SK-N-SH treated with all-trans-retinoic acid at 6 μM for 48 hours (cell line): ENCODE measurements at regions not wholly inside any gene's neighbourhood (a gene's known extent, or its start where the extent isn't known, plus 50 kb on each side); places are given as distances from the start of the nearest gene placed in this dataset.
"Not testable (repeated sequence)": the region's sequence is repeated elsewhere in the genome, so short reads cannot be mapped to it uniquely, and the experiment has no call there.

ENCODE experiments used
- ATAC-seq: fragments of 200-7000 bp; cut with Tn5 transposase; 3 replicates; pipeline ENCODE4 v1.9.1; 2020; ENCODE audit warnings: mild to moderate bottlenecking, moderate library complexity
- ARNTL ChIP-seq: fragments of 450-650 bp; formaldehyde crosslinking; IDR thresholded peaks from 2 replicates; pipeline ENCODE4 v1.5.0; 2020; ENCODE audit warnings: low read depth, mild to moderate bottlenecking, moderate library complexity, borderline replicate concordance
- BACH2 ChIP-seq: fragments of 250-450 bp; sonication (Bioruptor Pico); IDR thresholded peaks from 2 replicates; pipeline ENCODE4 v1.9.0; 2021; ENCODE audit warnings: mild to moderate bottlenecking, borderline replicate concordance
- CREB5 ChIP-seq: fragments of 250-450 bp; sonication (Bioruptor Pico); IDR thresholded peaks from 2 replicates; pipeline ENCODE4 v1.5.1; 2020; ENCODE audit warnings: low read depth, mild to moderate bottlenecking, moderate library complexity
- CSDC2 ChIP-seq: fragments of 250-450 bp; sonication (Bioruptor Pico); IDR thresholded peaks from 2 replicates; pipeline ENCODE4 v1.5.0; 2020; ENCODE audit warnings: mild to moderate bottlenecking, moderate library complexity
- ESRRG ChIP-seq: fragments of 250-450 bp; sonication (Bioruptor Pico); IDR thresholded peaks from 2 replicates; pipeline ENCODE4 v1.6.1; 2021; ENCODE audit warnings: mild to moderate bottlenecking
- GLIS3 ChIP-seq: fragments of 250-450 bp; sonication (Bioruptor Pico); IDR thresholded peaks from 2 replicates; pipeline ENCODE4 v1.5.0; 2020; ENCODE audit warnings: mild to moderate bottlenecking, moderate library complexity
- ISL1 ChIP-seq: fragments of 250-450 bp; sonication (Bioruptor Pico); IDR thresholded peaks from 2 replicates; pipeline ENCODE4 v2.1.2; 2022; ENCODE audit warnings: mild to moderate bottlenecking, moderate library complexity
- OSR1 ChIP-seq: fragments of 250-450 bp; sonication (Bioruptor Pico); IDR thresholded peaks from 2 replicates; pipeline ENCODE4 v1.8.0; 2022; ENCODE audit warnings: moderate library complexity, mild to moderate bottlenecking, inconsistent platforms
- PATZ1 ChIP-seq: fragments of 250-450 bp; sonication (Bioruptor Pico); IDR thresholded peaks from 2 replicates; pipeline ENCODE4 v1.8.0; 2020; ENCODE audit warnings: mild to moderate bottlenecking, moderate library complexity, borderline replicate concordance
- PPARA ChIP-seq: fragments of 250-450 bp; sonication (Bioruptor Pico); IDR thresholded peaks from 2 replicates; pipeline ENCODE4 v1.5.0; 2020; ENCODE audit warnings: mild to moderate bottlenecking, borderline replicate concordance
- RARB ChIP-seq: fragments of 250-450 bp; sonication (Bioruptor Pico); IDR thresholded peaks from 2 replicates; pipeline ENCODE4 v1.8.0; 2021; ENCODE audit warnings: mild to moderate bottlenecking, moderate library complexity
- SNAI2 ChIP-seq: fragments of 250-450 bp; sonication (Bioruptor Pico); IDR thresholded peaks from 2 replicates; pipeline ENCODE4 v1.5.0; 2020; ENCODE audit warnings: mild to moderate bottlenecking, moderate library complexity
- TCF4 ChIP-seq: fragments of 250-450 bp; sonication (Bioruptor Pico); IDR thresholded peaks from 2 replicates; pipeline ENCODE4 v1.8.0; 2021; ENCODE audit warnings: mild to moderate bottlenecking, moderate library complexity, borderline replicate concordance
- TOX ChIP-seq: fragments of 250-450 bp; sonication (Bioruptor Pico); IDR thresholded peaks from 2 replicates; pipeline ENCODE4 v1.8.0; 2021; ENCODE audit warnings: mild to moderate bottlenecking, moderate library complexity, borderline replicate concordance
- ZC3H10 ChIP-seq: fragments of 250-450 bp; sonication (Bioruptor Pico); IDR thresholded peaks from 2 replicates; pipeline ENCODE4 v1.5.1; 2021; ENCODE audit warnings: mild to moderate bottlenecking, moderate library complexity
- ZFP3 ChIP-seq: fragments of 250-450 bp; sonication (Bioruptor Pico); IDR thresholded peaks from 2 replicates; pipeline ENCODE4 v1.5.0; 2020; ENCODE audit warnings: mild to moderate bottlenecking, moderate library complexity
- ZNF565 ChIP-seq: fragments of 450-650 bp; formaldehyde crosslinking; conservative IDR thresholded peaks from 2 replicates; pipeline ENCODE4 v1.5.0; 2020; ENCODE audit warnings: low read depth, mild to moderate bottlenecking, moderate library complexity
- ZNF70 ChIP-seq: fragments of 450-650 bp; formaldehyde crosslinking; IDR thresholded peaks from 2 replicates; pipeline ENCODE4 v1.5.0; 2020; ENCODE audit warnings: mild to moderate bottlenecking, moderate library complexity
- ZNF8 ChIP-seq: fragments of 450-650 bp; formaldehyde crosslinking; IDR thresholded peaks from 2 replicates; pipeline ENCODE4 v1.5.0; 2020; ENCODE audit warnings: mild to moderate bottlenecking, moderate library complexity
- TF ChIP-seq, protein P1 (sequence below): fragments of 250-450 bp; sonication (Bioruptor Pico); IDR thresholded peaks from 2 replicates; pipeline ENCODE4 v1.5.1; 2021; ENCODE audit warnings: mild to moderate bottlenecking, moderate library complexity
- TF ChIP-seq, protein P2 (sequence below): fragments of 250-450 bp; sonication (Bioruptor Pico); IDR thresholded peaks from 2 replicates; pipeline ENCODE4 v1.5.0; 2020; ENCODE audit warnings: mild to moderate bottlenecking, moderate library complexity

- TF ChIP-seq GLIS3 (CRISPR knock-in tag) (no peak), ZNF70 (no peak), PATZ1 (CRISPR knock-in tag) (no peak), ZC3H10 (CRISPR knock-in tag) (no peak), ARNTL (CRISPR knock-in tag) (no peak), ZFP3 (CRISPR knock-in tag) (no peak), TCF4 (CRISPR knock-in tag) (no peak), ZNF8 (CRISPR knock-in tag) (no peak), PPARA (no peak)
- TF ChIP-seq, protein P1, sequence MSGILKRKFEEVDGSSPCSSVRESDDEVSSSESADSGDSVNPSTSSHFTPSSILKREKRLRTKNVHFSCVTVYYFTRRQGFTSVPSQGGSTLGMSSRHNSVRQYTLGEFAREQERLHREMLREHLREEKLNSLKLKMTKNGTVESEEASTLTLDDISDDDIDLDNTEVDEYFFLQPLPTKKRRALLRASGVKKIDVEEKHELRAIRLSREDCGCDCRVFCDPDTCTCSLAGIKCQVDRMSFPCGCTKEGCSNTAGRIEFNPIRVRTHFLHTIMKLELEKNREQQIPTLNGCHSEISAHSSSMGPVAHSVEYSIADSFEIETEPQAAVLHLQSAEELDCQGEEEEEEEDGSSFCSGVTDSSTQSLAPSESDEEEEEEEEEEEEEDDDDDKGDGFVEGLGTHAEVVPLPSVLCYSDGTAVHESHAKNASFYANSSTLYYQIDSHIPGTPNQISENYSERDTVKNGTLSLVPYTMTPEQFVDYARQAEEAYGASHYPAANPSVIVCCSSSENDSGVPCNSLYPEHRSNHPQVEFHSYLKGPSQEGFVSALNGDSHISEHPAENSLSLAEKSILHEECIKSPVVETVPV (CRISPR knock-in tag): no peak
- ATAC-seq: no peak
Observed at GRCh38 chr9:74100042-74100441, 397.1 kb upstream of the RORB start.

- ATAC-seq: not testable (repeated sequence)
Observed at GRCh38 chr9:74102148-74102547, 395.0 kb upstream of the RORB start.

DNA sequence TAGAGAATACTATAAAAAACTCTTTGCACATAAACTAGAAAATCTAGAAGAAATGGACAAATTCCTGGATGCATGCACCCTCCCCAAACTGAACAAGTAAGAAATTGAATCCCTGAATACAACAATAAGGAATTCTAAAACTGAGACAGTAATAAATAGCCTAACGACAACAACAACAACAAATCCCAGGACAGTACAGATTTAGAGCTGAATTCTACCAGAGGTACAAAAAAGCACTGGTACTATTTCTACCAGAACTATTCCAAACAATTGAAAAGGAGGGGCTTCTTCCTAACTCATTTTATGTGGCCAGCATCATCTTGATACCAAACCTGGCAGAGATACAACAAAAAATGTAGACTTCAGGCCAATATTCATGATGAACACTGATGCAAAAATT lies 394.4 kb upstream of the RORB start:
- no peak for ATAC-seq
- no peak for TF ChIP-seq ZNF8 (CRISPR knock-in tag)
- no peak for TF ChIP-seq RARB (CRISPR knock-in tag)
- TF ChIP-seq ISL1 (CRISPR knock-in tag): no peak
- TF ChIP-seq, protein P2, sequence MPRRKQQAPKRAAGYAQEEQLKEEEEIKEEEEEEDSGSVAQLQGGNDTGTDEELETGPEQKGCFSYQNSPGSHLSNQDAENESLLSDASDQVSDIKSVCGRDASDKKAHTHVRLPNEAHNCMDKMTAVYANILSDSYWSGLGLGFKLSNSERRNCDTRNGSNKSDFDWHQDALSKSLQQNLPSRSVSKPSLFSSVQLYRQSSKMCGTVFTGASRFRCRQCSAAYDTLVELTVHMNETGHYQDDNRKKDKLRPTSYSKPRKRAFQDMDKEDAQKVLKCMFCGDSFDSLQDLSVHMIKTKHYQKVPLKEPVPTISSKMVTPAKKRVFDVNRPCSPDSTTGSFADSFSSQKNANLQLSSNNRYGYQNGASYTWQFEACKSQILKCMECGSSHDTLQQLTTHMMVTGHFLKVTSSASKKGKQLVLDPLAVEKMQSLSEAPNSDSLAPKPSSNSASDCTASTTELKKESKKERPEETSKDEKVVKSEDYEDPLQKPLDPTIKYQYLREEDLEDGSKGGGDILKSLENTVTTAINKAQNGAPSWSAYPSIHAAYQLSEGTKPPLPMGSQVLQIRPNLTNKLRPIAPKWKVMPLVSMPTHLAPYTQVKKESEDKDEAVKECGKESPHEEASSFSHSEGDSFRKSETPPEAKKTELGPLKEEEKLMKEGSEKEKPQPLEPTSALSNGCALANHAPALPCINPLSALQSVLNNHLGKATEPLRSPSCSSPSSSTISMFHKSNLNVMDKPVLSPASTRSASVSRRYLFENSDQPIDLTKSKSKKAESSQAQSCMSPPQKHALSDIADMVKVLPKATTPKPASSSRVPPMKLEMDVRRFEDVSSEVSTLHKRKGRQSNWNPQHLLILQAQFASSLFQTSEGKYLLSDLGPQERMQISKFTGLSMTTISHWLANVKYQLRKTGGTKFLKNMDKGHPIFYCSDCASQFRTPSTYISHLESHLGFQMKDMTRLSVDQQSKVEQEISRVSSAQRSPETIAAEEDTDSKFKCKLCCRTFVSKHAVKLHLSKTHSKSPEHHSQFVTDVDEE (CRISPR knock-in tag): no peak
- TF ChIP-seq TCF4 (CRISPR knock-in tag): no peak
- TF ChIP-seq CSDC2 (CRISPR knock-in tag): no peak
- no peak for TF ChIP-seq BACH2 (CRISPR knock-in tag)
- TF ChIP-seq OSR1: no peak
- no peak for TF ChIP-seq PPARA
- no peak for TF ChIP-seq ARNTL (CRISPR knock-in tag)
- no peak for TF ChIP-seq SNAI2 (CRISPR knock-in tag)
- TF ChIP-seq CREB5 (CRISPR knock-in tag): no peak
- no peak for TF ChIP-seq ZNF70
- TF ChIP-seq TOX: no peak
- TF ChIP-seq ZC3H10 (CRISPR knock-in tag): no peak

- ATAC-seq: no peak
- TF ChIP-seq ZC3H10 (CRISPR knock-in tag) (no peak), SNAI2 (CRISPR knock-in tag) (no peak), ZNF565 (CRISPR knock-in tag) (no peak), GLIS3 (CRISPR knock-in tag) (no peak), ISL1 (CRISPR knock-in tag) (no peak), RARB (CRISPR knock-in tag) (no peak), ZNF8 (CRISPR knock-in tag) (no peak), TCF4 (CRISPR knock-in tag) (no peak), BACH2 (CRISPR knock-in tag) (no peak), ESRRG (CRISPR knock-in tag) (no peak), PATZ1 (CRISPR knock-in tag) (no peak)
Observed at GRCh38 chr9:74107692-74108091, 389.4 kb upstream of the RORB start.
